Renal pelvis (tissue), 1 donor: ENCODE measurements at regions not wholly inside any gene's neighbourhood (a gene's known extent, or its start where the extent isn't known, plus 50 kb on each side); places are given as distances from the start of the nearest gene placed in this dataset.
"Not testable (repeated sequence)": the region's sequence is repeated elsewhere in the genome, so short reads cannot be mapped to it uniquely, and the experiment has no call there.

ENCODE experiments used
- DNase-seq: peaks from one replicate; pipeline ENCODE4 v3.0.0-alpha.2; 2013

GRCh38 chr6:88454658-88455057 is 288.5 kb upstream of the CNR1 start:
- no peak for DNase-seq

GRCh38 chr6:88449770-88450169 is 283.6 kb upstream of the CNR1 start:
- no peak for DNase-seq

- no peak for DNase-seq
Measured at GRCh38 chr6:88445188-88445965, 279.2 kb upstream of the CNR1 start.

- no peak for DNase-seq
Measured at GRCh38 chr6:88443554-88443953, 277.4 kb upstream of the CNR1 start.

- no peak for DNase-seq
Measured at GRCh38 chr6:88442737-88443136, 276.6 kb upstream of the CNR1 start.

- no peak for DNase-seq
Measured at GRCh38 chr6:88441346-88441745, 275.2 kb upstream of the CNR1 start.

GRCh38 chr6:88428068-88428467 is 261.9 kb upstream of the CNR1 start:
- DNase-seq: no peak

- no peak for DNase-seq
Measured at GRCh38 chr6:88426005-88426404, 259.9 kb upstream of the CNR1 start.

GRCh38 chr6:88422831-88423230 is 256.7 kb upstream of the CNR1 start:
- DNase-seq: no peak

- DNase-seq: not testable (repeated sequence)
Measured at GRCh38 chr6:88420967-88421488, 254.9 kb upstream of the CNR1 start.

- not testable (repeated sequence) for DNase-seq
Measured at GRCh38 chr6:88418921-88419810, 253.0 kb upstream of the CNR1 start.

GRCh38 chr6:88417361-88417760 is 251.2 kb upstream of the CNR1 start:
- not testable (repeated sequence) for DNase-seq

GRCh38 chr6:88413459-88413858 is 247.3 kb upstream of the CNR1 start:
- no peak for DNase-seq

- DNase-seq: not testable (repeated sequence)
Measured at GRCh38 chr6:88408355-88408754, 242.2 kb upstream of the CNR1 start.

- DNase-seq: not testable (repeated sequence)
Measured at GRCh38 chr6:88406674-88407073, 240.5 kb upstream of the CNR1 start.

- DNase-seq: no peak
Measured at GRCh38 chr6:88403486-88403885, 237.3 kb upstream of the CNR1 start.

GRCh38 chr6:88402909-88403308 is 236.8 kb upstream of the CNR1 start:
- no peak for DNase-seq

GRCh38 chr6:88390998-88391397 is 224.9 kb upstream of the CNR1 start:
- not testable (repeated sequence) for DNase-seq

GRCh38 chr6:88388589-88388988 is 222.4 kb upstream of the CNR1 start:
- DNase-seq: no peak

- DNase-seq: no peak
Measured at GRCh38 chr6:88386167-88386566, 220.0 kb upstream of the CNR1 start.

- no peak for DNase-seq
Measured at GRCh38 chr6:88383183-88383582, 217.0 kb upstream of the CNR1 start.

GRCh38 chr6:88381289-88381642 is 215.1 kb upstream of the CNR1 start:
- no peak for DNase-seq
